ENCODE measurements at regions not wholly inside any gene's neighbourhood (a gene's known extent, or its start where the extent isn't known, plus 50 kb on each side); places are given as distances from the start of the nearest gene placed in this dataset.

DNA sequence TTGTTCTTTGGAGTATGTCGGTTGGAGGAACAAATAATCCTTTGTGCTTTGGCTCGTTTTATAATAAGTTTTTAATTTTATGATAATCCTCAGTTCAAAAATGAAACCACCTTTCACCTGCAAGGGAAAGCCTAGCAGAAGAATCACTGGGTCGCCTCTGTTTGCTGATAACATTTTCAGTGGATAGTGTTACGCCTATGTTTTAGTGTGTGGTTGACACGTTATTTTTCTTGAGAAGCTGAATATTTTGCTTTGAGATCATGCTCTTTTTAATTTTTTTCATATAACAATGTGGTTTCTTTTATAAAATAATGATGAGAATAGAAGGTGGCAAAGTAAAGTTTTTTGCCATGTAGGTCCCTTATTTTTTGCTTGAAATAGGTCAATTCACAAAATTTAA is 172.7 kb upstream of the ZEB2 start:
- TF ChIP-seq, protein P1, sequence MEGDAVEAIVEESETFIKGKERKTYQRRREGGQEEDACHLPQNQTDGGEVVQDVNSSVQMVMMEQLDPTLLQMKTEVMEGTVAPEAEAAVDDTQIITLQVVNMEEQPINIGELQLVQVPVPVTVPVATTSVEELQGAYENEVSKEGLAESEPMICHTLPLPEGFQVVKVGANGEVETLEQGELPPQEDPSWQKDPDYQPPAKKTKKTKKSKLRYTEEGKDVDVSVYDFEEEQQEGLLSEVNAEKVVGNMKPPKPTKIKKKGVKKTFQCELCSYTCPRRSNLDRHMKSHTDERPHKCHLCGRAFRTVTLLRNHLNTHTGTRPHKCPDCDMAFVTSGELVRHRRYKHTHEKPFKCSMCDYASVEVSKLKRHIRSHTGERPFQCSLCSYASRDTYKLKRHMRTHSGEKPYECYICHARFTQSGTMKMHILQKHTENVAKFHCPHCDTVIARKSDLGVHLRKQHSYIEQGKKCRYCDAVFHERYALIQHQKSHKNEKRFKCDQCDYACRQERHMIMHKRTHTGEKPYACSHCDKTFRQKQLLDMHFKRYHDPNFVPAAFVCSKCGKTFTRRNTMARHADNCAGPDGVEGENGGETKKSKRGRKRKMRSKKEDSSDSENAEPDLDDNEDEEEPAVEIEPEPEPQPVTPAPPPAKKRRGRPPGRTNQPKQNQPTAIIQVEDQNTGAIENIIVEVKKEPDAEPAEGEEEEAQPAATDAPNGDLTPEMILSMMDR (IDR thresholded peaks at IDR 0.05): no peak
- no peak for TF ChIP-seq EP300 (IDR thresholded peaks at IDR 0.05)
